Cerebellar cortex (tissue), 1 donor: ENCODE measurements at regions not wholly inside any gene's neighbourhood (a gene's known extent, or its start where the extent isn't known, plus 50 kb on each side); places are given as distances from the start of the nearest gene placed in this dataset.
"Not testable (repeated sequence)": the region's sequence is repeated elsewhere in the genome, so short reads cannot be mapped to it uniquely, and the experiment has no call there.

ENCODE experiments used
- DNase-seq: peaks from one replicate; pipeline ENCODE4 v3.0.0-alpha.2; 2015; ENCODE audit warnings: low spot score

DNA sequence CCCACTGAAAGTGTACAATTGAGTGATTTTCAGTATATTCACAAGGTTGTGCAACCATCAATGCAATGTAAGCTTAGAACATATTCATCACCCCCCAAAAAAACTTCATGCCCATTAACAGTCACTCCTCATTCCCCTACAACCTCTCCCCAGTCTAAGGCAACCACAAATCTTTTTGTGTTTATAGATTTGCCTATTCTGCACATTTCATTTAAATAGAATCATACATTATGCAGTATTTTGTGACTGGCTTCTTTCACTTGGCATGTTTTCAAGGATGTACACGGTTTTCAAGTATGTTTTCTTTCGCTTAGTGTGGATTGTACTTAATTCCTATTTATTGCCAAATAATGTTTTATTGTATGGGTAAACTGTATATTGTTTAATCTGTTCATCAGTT, 95.6 kb upstream of the ADRA1D start:
- DNase-seq, result no peak

DNA sequence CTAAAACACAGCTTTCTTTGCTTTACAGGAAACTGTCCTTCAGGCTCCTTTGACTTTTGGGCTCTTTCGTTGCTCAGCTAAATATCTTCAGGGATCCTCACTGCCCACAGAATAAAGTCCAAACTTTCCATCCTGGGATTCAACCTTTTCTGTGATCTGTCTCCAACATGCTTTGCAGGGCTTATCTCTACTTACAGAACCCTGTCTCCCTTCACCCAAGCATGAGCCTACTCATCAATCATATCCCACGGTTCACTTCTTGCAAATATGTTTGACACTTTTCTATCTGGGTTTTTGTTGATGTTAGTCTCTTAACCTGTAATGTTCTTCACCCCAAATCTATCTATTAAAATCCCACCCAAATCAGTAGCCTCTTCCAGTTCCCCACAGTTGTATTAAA, 93.5 kb upstream of the ADRA1D start:
- DNase-seq, result no peak

DNA sequence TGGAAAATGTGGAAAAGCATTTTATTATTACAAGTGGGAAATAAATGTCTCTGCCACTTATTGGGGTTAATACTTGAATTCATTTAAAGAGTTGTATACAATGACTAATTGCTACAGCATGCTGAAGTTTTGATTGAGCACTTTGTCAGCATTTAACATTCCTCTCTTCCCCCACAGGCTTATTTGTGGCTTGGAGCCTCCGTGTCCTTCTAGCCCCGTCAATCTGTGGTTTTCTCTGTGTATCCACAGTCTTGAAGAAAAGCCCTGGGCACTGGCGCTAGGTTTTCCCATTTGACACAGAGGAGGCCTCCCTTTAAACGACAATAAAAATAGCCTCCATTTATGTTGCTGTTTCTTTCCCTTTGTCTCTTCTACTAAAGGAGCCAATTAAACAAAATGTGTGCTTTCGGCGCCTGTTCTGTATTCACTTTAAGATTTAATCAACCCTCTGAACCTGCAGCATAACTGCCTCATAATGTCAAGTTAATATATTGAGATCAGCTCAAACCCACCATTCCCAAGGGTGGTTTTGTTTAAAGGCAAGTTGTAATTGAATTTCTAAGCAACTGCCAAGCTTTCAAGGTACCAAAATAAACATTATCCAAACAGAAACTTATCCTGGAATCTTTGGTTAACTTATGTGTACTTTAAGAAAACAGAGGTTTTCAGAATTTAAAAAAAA, 92.9 kb upstream of the ADRA1D start:
- DNase-seq, result no peak

DNA sequence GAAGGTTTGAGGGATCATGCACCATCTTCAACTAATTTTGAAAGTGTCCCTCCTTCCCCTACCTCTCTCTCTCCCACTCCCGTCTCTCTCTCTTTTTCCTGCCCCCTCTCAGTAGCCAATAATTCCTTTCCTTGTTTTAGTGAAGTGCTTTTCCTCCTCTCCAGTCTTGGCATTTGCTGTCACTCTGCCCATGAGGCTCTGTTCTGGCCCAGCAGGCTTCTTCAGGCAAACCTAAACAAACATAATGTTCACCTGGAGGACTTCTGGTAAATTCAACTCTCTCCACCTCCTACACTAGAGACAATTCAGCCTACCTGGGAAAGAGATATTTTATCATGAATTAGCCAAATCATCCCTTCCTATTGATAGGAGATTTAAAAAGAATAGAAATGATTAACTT, 86.6 kb upstream of the ADRA1D start:
- DNase-seq, result no peak

DNA sequence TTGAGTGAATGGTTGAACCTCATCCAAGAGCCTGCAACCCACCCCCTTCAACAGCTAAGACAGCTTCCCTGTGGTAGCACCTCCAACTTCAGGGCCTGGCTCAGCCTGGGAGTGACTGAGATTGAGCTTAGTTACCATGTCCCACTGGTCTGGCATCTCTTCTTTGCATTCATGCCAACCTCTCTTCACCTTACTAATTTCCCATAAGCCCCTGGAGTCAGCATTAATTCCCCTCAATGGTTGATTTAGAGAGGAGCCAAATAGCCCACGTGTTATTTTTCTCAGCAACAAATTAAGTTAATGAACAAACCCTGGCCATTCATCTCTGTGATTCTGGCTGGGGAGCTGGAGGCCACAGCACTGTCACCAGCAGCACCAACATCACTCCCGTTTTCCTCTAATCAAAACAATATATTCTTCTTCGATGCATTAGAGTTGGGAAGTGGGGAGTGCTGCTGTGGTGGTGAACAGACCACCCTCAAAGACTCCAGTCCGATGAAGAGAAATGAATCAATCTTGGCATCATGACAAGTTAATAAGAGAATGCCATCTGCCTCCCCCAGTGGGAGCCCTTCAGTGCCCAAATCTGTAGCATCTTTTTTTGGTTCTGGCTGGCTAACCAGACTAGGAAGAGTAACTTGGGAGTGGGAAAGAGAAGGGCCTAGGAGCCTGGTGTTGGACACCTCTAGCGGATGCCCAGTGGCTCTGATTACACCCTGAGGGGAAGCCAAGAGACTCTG, 83.2 kb upstream of the ADRA1D start:
- peak; percentile 79 for DNase-seq

DNA sequence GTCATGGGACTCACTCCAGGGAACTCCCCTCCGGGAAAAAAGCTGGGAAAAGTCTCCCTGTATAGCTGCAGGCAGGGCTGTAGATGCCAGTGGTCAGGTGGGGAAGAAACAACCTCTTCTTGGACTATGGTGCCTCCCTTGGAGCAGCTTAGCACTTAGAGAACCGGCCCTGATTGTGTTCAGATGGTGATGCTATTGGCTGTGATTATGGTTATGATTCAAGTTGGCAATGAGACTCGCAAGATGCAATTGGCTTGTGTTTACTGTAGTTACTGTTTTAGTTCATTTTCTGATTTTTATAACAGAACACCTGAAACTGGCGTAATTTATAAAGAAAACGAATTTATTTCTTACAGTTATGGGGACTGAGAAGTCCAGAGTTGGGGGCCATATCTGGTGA, 80.9 kb upstream of the ADRA1D start:
- DNase-seq, result no peak

DNA sequence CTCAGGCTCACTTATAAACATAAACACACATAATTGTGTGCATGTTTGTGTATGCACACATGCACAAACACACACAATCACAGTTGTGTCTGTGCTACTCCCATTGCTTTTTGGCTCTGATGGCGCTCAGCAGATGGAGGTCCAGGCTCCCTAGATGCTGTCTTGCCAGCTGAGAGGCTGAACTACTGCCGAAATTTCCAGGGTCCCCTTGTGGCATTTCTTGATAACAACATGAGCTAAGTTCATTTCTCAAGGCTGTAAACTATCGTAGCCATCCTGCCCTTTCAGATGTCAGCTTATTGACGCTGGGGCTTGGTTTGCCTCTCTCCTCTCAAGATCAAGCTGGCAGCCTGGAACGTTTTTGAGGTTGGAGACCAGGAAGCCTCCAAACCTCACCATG, 80.1 kb upstream of the ADRA1D start:
- no peak for DNase-seq

DNA sequence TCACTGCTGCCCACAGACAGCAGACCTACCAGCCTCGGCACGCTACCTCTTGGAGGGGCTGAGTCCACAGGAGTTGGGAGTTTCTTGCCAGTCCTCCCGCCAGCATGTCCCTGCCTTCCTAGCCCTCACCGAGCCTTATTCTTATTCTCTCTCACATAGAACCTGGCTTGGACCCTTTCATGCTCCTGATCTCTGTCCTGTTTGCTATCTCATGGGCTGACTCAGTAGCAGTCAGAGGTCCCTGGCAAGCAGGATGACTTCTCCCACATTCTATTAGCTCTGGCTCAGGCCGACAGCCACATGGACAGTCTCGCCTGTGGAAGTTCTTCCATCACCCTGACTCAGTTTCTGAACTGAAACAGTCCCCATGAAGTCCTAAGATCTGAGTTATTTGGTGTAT, 79.5 kb upstream of the ADRA1D start:
- no peak for DNase-seq

DNA sequence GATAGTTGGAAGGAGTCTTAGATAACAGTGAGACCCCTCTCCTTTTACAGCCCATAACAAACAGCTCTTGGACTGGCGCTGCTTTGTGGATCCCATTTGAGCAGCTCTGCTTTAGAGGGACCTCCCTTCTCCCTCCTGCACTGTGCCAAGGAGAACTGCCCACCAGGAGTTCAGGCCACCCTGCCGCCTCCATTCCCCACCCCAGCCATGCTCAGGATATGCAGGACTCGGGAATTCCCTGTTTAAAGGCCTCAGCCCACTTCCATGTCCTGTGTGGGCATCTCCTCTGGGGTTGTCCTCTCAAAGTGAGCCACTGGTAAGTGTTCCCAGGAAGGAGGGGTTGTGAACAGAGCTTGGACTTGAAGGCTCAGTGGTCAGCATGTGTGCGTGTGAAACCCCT, 78.9 kb upstream of the ADRA1D start:
- no peak for DNase-seq

DNA sequence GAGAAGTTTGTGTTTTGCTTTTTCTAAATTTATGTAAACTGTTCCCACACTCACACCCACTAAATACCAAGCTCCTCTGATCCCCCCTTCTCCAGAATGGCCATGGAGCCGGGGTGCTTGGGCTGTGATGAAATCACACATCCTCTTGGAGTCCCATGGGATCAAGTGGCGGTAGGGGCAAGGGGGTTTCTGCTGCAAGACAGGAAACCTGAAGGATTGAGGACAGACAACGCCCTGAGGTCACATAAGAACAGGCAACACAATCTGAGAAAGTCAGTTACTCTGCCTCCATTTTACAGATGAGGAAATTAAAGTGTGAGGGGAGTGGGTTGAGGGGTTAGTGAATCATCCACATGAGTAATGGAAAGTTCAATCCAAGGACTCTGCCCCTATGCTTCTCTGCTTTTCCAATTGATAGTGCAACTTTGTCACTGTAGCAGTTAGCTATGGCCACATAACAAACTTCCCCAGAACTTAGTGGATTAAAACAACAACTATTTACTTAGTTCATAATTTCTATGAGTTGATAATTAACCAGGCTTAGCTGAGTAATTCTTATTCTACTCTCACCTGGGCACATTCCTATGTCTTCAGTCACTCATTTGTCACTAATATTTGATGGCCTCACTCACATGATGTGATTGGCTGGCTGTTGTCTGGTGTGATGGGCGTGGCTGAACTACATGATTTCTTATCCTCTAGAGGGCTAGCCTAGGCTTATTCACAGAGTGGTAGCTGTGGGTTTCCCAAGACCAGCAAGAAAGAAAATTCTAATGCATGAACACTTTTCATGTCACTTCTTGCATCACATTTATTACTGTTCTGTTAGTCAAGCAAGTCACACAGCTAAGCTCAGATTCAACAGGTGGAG, 77.3 kb upstream of the ADRA1D start:
- DNase-seq, result no peak

DNA sequence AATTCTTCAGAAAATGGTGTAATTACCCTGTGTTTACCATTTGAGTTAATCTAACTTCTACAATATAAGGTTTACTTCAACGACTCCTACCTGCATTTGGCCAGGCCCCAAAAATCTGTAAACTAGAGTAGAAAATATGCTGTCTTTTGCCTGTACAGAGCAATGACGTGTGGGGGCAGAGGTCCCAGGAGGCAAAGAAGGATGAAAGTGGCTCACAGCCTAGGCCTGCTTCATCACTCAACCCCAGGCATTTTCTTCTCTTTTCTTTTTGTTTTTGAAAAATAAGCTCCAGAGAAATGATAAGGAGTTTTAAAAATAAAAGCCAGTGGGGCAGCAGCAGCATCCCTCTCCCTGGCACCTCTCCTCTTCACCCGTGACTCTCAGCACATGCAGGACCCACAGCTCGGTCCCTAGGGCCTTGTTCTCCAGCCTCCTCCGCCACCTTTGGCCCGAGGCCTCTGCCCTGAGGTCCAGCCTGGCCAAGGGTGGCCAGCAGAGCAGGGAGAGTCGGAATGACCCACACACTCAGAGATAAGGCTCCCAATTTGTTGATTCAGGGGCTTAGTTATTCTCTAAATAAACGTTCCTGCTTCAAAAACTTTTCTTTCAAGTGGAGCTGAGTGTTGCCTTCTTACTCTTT, 76.6 kb upstream of the ADRA1D start:
- no peak for DNase-seq

DNA sequence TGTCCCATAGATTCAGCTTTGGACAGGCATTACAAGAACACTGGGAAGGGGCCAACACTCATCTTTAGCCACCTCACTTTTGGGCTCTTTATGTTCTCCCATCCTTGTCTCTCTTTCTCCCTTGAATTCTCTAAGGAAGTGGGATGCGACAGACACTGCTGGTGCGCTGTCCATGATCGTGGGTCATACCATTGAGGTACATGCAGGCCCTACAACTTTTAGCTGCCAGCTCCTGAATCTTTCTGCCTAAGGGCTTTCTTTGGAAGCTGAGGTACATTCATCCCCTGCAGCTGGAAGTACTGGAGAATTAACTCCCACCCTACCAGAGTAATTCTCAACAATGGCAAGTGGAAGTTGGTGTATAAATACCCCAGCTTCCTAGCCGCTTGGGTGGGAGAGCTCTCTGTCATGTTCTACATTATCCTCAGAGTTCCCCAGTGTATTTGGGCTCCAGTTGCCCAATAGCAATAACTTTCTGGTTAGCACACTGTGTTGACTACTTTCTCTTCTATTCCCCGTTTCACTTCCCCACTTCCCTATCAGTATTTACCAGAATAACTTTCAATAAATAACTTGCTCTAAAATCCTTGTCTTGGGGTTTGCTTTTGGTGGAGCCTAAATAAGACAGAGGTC, 75.6 kb upstream of the ADRA1D start:
- no peak for DNase-seq

DNA sequence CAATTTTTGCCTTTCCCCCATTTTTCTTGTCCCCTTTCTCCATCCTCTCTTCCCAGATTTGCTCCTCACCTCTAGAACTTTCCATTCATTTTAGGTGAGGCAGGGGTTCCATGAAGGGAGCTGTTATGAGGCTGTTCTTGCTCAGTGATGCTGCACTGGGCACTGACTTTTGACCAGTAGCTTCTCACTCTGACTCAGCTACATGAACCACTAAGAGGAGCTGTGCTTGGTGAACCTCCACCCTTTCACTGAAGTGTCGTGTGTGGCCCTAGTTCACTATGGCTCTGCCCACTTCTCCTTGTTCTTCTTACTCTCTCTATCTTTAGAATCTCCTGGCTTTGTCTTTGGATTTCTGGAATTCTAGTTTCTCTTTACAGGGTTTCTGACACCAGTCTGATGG, 73.4 kb upstream of the ADRA1D start:
- no peak for DNase-seq

DNA sequence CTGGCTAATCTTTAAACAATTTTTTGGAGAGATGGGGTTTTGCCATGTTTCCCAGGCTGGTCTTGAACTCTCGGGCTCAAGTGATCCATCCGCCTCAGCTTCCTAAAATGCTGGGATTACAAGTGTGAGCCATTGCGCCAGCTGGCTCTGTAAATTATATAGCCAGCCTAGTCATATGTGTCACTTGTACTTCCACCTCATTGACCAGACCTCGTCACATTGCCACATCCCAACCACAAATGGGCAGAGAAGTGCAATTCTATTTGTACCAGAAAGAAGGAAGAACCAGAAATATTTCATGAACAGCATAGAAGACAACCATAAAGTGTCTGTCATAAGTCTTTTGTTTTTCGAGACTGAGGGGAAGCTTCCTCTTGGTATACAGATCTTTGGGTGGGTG, 71.2 kb upstream of the ADRA1D start:
- DNase-seq, result no peak

DNA sequence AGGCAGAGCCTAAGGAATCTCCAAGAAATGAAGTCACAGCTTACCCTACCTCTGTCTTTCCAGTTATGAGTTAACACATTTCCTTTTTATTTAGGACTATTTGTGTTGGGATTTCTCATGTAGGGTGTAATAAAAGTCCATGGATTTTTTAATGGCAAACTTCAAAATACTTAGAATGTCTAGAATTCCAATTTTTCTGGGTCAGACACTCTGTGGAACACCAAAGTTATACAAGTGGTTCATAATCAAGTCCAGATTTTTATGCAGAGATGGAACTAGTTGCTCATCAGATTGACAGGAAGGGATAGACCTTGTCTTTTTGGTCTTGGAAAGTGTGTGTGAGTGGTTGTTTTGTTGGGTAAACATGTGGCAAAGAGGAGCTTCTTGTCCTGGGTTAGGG, 69.8 kb upstream of the ADRA1D start:
- no peak for DNase-seq

DNA sequence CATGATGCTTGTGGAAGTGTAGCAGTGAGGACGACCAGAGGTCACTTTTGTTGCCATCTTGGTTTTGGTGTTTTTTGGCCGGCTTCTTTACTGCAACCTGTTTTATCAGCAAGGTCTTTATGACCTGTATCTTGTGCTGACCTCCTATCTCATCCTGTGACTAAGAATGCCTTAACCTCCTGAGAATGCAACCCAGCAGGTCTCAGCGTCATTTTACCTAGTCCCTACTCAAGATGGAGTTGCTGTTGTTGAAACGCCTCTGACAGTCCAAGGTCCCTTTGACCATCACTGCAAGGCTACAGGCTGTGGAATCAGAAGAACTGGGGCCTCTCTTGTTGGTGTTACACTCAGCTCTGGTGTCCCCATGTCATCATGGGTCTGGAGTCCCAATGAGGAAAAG, 61.5 kb upstream of the ADRA1D start:
- not testable (repeated sequence) for DNase-seq

DNA sequence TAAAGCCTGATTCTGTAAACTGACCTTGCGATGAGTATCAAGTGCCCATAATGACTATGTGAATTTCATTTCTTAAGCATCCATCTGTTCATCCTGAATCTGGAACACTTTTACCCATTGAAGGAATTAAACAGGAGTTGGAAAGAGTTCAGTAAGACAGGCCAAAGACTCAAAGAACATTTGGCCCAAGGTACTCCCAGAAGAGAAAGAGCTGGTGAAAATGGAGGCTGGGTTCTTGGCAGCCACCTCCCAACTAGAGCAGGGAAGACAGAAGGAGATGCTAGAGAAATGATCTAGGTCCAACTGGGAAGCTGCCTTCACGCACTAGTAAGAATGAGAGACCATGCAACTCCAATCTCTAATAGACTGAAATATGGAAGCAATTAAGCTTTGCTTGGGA, 57.1 kb upstream of the ADRA1D start:
- peak; percentile 6 for DNase-seq

DNA sequence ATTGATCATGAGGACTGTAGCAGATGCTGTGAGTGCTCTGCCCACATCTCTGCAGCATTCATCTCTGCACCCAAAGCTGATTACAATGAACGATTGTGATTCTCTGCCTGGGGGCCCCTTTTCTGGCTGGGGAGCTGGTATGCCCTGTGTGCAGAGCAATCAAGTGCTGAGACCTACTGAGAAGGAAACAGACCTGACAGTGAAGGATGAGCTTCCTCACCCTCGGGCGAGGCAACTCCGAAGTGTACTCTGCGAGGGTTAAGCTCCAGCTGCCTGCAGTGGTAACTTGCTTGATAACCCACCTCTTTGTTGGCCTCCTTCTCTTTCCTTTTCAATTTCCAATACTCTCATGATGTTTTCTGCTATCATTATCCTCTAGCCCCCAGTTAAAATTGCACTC, 56.0 kb upstream of the ADRA1D start:
- DNase-seq, result no peak

DNA sequence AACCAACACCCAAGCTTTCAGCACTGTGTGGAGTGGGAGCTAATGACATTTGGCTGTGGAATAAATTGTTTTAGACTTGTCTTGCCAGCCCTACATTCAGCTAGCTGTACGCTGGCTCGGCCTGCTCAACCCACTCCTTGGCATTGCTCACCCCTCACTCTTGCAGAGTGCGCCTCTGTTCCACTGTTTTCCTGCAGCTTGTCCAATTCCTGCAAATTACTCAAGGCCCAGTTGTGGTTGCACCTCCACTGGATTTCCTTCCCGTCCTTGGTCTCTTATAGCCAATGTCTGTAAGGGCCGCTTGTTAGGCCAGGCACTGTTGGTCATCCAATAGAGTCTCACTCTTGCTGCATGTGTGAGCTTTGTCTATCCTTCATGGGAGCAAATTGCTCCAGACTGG, 55.5 kb upstream of the ADRA1D start:
- no peak for DNase-seq

DNA sequence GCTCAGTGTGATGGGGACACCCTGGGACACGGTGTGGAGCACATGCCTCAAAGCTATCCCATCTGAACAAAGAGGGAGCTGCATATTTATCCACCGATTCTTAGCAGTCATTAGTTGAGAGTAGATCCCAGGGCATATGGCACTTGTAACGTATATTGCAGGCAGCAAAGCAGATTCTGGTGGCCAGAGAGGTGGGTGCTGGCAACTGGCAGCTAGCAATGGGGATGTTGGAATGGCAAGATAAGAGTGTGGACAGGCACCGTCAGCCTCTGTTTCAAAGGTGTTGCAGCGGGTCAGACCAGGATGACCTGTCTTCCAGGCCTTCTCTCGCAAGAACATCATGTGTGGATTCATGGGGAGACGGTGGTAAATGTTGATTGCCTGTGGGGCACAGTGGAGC, 54.0 kb upstream of the ADRA1D start:
- DNase-seq, result no peak

DNA sequence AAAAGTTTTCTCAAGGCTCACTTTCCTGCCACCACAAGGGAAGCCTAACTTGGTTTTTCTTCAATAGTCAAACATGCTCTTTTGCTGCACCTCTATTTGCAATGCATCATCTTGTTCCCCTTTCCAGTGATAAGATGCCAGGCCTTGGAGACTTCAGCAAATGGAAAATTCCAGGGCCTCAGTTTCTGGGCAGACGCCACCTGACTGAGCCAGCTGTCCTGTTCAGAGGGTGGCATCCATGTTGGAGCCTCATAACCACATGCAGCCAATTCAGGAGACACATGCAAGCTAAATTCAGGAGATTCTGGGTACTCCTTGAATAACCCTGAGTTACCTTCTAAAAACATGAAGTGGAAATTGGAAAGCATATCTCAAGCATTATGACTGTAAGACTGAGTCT, 51.8 kb upstream of the ADRA1D start:
- peak; percentile 44 for DNase-seq

DNA sequence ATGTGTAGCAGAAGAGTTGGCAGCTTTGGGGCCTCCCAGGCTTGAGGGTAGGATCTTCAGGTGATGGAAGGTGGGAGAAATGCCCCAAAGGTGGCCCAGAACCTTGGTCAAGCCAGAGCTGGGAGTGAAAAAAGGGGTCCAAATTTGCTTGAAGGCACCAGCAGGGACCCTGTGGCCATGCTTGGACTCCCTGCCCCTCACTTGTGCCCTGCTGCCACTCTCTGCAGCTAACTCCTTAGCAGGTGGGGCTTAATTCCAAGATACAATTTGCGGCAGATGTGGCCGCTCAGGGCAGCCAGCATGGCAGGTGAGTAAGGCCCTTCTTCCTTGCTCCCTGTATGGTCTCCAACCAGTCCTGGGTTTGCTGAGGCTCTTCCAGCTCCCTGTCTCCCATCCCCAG, 51.3 kb upstream of the ADRA1D start:
- DNase-seq, result no peak
